ENCODE measurements at regions not wholly inside any gene's neighbourhood (a gene's known extent, or its start where the extent isn't known, plus 50 kb on each side); places are given as distances from the start of the nearest gene placed in this dataset.
"Not testable (repeated sequence)": the region's sequence is repeated elsewhere in the genome, so short reads cannot be mapped to it uniquely, and the experiment has no call there.

- Histone ChIP-seq H3K27ac (ENCODE audit: low read depth in 2 of 2, low read length in 2 of 2) (no peak overlapping the region), H3K36me3 (ENCODE audit: control insufficient read depth in 2 of 2, insufficient read depth in 2 of 2, low read length in 2 of 2) (no peaks in the 10 kb centered on the region), H3K4me3 (ENCODE audit: low read length in 2 of 2) (no peak overlapping the region), H3K27me3 (ENCODE audit: control insufficient read depth in 2 of 2, insufficient read depth in 2 of 2, low read length in 2 of 2) (no peaks in the 10 kb centered on the region), H3K9ac (ENCODE audit: low read depth in 1 of 2, low read length in 2 of 2) (no peak overlapping the region), H3K4me1 (ENCODE audit: control insufficient read depth in 2 of 2, insufficient read depth in 2 of 2, low read length in 2 of 2) (no peaks in the 10 kb centered on the region), H3K9me3 (ENCODE audit: control insufficient read depth in 2 of 2, low read length in 2 of 2) (no peaks in the 10 kb centered on the region)
Observed at GRCh38 chr2:39838589-39838988, 59.5 kb upstream of the THUMPD2 start.

- H3K27ac ChIP-seq (ENCODE audit: low read depth in 2 of 2, low read length in 2 of 2), result no peak overlapping the region
- H3K36me3 ChIP-seq (ENCODE audit: control insufficient read depth in 2 of 2, insufficient read depth in 2 of 2, low read length in 2 of 2), result no peaks in the 10 kb centered on the region
- H3K9me3 ChIP-seq (ENCODE audit: control insufficient read depth in 2 of 2, low read length in 2 of 2), result no peaks in the 10 kb centered on the region
- H3K4me1 ChIP-seq (ENCODE audit: control insufficient read depth in 2 of 2, insufficient read depth in 2 of 2, low read length in 2 of 2), result no peaks in the 10 kb centered on the region
- H3K4me3 ChIP-seq (ENCODE audit: low read length in 2 of 2), result no peak overlapping the region
- no peak overlapping the region for H3K9ac ChIP-seq (ENCODE audit: low read depth in 1 of 2, low read length in 2 of 2)
- H3K27me3 ChIP-seq (ENCODE audit: control insufficient read depth in 2 of 2, insufficient read depth in 2 of 2, low read length in 2 of 2), result no peaks in the 10 kb centered on the region
Observed at GRCh38 chr2:39837856-39838453, 58.9 kb upstream of the THUMPD2 start.

DNA sequence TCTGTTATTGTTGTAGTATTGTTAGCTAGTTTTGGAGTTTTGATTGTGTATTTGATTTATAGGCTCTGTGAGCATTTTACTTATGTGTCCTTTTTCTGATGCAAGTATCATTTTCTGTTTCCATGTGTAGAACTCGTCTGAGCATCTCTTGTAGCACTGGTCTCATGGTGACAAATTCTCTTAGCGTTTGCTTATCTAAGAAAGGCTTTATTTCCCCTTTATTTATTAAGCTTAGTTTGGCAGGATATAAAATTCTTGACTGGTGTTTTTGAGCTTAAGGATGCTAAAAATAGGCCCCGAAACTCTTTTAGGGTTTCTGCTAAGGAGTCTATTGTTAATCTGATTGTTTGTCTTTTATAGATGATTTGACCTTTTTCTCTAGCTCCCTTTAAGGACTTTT is 57.6 kb upstream of the THUMPD2 start:
- Histone ChIP-seq H3K27ac (ENCODE audit: low read depth in 2 of 2, low read length in 2 of 2) (no peak overlapping the region), H3K4me3 (ENCODE audit: low read length in 2 of 2) (no peak overlapping the region), H3K4me1 (ENCODE audit: control insufficient read depth in 2 of 2, insufficient read depth in 2 of 2, low read length in 2 of 2) (no peaks in the 10 kb centered on the region), H3K9ac (ENCODE audit: low read depth in 1 of 2, low read length in 2 of 2) (no peak overlapping the region), H3K9me3 (ENCODE audit: control insufficient read depth in 2 of 2, low read length in 2 of 2) (no peaks in the 10 kb centered on the region), H3K27me3 (ENCODE audit: control insufficient read depth in 2 of 2, insufficient read depth in 2 of 2, low read length in 2 of 2) (no peaks in the 10 kb centered on the region), H3K36me3 (ENCODE audit: control insufficient read depth in 2 of 2, insufficient read depth in 2 of 2, low read length in 2 of 2) (no peaks in the 10 kb centered on the region)

DNA sequence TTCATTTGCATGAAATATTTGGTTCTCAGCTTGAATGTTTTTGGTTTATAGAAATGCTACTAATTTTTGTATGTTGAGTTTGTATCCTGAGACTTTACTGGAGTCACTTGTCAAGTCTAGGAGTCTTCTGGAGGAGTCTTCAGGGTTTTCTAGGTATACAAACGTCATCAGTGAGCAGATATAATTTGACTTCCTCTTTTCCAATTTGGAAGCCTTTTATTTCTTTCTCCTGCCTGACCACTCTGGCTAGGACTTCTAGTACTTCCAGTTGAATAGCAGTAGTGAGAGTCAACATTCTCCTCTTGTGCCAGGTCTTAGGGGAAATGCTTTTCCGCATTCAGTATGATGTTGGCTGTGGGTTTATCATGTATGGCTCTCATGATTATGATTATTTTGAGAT is 55.4 kb upstream of the THUMPD2 start:
- H3K4me3 ChIP-seq (ENCODE audit: low read length in 2 of 2), result no peak overlapping the region
- H3K27me3 ChIP-seq (ENCODE audit: control insufficient read depth in 2 of 2, insufficient read depth in 2 of 2, low read length in 2 of 2), result no peaks in the 10 kb centered on the region
- H3K27ac ChIP-seq (ENCODE audit: low read depth in 2 of 2, low read length in 2 of 2), result no peak overlapping the region
- H3K9me3 ChIP-seq (ENCODE audit: control insufficient read depth in 2 of 2, low read length in 2 of 2), result no peaks in the 10 kb centered on the region
- H3K9ac ChIP-seq (ENCODE audit: low read depth in 1 of 2, low read length in 2 of 2), result no peak overlapping the region
- H3K36me3 ChIP-seq (ENCODE audit: control insufficient read depth in 2 of 2, insufficient read depth in 2 of 2, low read length in 2 of 2), result no peaks in the 10 kb centered on the region
- no peaks in the 10 kb centered on the region for H3K4me1 ChIP-seq (ENCODE audit: control insufficient read depth in 2 of 2, insufficient read depth in 2 of 2, low read length in 2 of 2)

DNA sequence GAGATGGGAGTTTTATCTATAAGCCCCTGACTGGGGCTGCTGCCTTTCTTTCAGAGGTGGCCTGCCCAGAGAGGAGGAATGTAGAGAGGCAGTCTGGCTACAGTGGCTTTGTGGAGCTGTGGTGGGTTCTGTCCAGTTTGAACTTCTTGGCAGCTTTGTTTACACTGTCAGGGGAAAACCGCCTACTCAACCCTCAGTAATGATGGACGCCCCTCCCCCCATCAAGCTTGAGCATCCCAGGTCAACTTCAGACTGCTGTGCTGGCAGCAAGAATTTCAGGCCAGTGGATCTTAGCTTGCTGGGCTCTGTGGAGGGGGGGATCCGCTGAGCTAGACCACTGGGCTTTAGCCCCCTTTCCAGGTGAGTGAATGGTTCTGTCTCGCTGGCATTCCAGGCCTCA is 51.6 kb upstream of the THUMPD2 start:
- not testable (repeated sequence) for H3K9me3 ChIP-seq (ENCODE audit: control insufficient read depth in 2 of 2, low read length in 2 of 2); H3K4me3 ChIP-seq (ENCODE audit: low read length in 2 of 2); H3K27me3 ChIP-seq (ENCODE audit: control insufficient read depth in 2 of 2, insufficient read depth in 2 of 2, low read length in 2 of 2); H3K27ac ChIP-seq (ENCODE audit: low read depth in 2 of 2, low read length in 2 of 2); H3K9ac ChIP-seq (ENCODE audit: low read depth in 1 of 2, low read length in 2 of 2); H3K4me1 ChIP-seq (ENCODE audit: control insufficient read depth in 2 of 2, insufficient read depth in 2 of 2, low read length in 2 of 2); H3K36me3 ChIP-seq (ENCODE audit: control insufficient read depth in 2 of 2, insufficient read depth in 2 of 2, low read length in 2 of 2)

Measured in mucosa of rectum (tissue), 2 donors.